CD4-positive, alpha-beta T cell treated with Interleukin-17A for 4 hours (primary cell): ENCODE measurements at regions not wholly inside any gene's neighbourhood (a gene's known extent, or its start where the extent isn't known, plus 50 kb on each side); places are given as distances from the start of the nearest gene placed in this dataset.
"Not testable (repeated sequence)": the region's sequence is repeated elsewhere in the genome, so short reads cannot be mapped to it uniquely, and the experiment has no call there.

Source experiments
- DNase-seq: peaks from one replicate; pipeline ENCODE4 v3.0.0-alpha.2; 2020; ENCODE audit warnings: mixed read lengths

DNA sequence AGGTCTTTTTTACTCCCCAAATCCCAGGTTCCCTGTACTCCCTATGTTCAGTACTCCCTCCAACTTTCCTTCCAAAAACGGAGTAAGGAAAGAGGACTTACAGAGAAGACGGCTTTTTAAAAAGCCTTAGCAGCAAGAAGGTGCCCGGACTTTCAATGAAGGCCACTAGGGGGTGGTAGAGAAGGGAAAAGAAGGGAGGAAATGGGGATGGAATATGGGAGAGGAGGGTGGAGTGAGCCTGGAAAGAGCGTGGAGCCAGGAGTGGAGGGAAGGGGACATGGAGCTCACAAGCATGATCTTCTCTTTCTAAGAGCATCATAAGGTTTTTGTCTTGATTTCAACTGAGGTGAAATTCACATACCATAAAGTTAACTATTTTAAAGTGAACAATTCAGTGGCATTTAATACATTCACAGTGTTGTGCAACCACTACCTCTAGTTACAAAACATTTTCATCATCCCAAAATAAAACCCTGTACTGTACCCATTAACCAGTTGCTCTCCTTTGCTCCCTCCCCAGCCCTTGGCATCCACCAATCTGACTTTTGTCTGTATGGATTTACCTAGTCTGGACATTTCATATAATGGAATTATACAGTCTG is 129.9 kb downstream of the ZNF281 start:
- peak; percentile 45 for DNase-seq

DNA sequence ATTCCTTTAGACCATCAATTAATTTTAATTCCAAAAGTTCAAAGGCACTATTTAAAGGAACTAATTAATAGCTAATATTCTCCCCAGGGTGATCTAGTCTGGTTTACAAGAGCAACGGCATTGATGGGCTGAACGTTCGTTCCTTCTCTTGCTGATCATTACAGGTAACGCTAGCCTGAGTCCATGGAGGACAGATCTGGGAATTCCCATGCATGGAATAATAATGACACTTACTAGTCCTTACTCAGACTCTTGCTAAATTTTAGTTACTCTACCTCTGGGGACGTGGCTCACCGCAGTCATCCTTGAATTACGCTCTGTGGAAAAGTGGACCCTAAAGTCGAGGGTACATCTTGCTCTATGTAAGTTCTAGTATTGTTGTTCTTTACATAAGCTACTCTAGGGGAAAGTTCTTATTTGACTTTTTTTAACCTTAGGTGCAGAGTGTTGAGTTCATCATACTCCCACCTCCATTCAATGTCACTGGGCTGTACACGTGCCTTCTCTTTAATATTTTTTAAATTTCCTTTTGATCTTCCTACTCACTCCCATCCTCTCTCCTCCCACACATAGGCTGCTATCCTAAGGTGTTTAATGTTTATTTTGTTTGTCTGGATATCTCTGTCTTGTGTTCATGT is 133.9 kb downstream of the ZNF281 start:
- no peak for DNase-seq

DNA sequence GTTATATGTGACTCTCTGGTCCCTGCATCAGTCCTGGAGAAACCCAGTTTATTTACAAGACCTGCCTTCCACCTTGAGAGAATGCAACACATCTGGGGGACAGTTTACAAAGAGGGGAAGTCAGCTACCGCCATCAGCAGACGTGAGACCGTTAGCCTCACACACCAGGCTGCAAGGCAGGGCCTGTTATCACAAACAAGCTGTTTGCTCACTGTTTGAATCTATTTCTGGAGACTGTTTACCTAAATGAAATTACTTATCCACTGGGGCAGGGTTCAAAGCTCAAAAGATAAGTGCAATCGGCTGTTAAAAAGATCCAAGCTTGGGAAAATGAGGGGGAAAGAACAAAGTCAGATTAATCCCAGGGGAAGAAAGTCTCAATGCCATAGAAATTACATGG is 134.4 kb downstream of the ZNF281 start:
- no peak for DNase-seq

DNA sequence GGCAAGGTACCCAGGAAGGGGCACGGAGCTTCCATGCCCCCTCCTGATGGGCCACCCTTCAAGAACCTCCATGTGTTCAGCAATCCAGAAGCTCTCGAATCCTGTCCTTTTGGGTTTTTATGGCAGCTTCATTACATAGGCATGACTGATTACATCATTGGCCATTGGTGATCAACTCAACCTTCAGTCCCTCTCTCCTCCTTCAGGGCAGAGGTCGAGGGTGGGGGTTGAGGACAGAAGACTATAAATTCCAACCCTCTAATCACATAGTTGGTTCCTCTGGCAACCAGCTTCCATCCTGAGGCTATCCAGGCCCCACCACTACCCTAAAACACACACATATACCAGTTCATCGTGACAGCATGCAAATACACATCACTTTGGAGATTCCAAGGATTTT is 135.7 kb downstream of the ZNF281 start:
- DNase-seq: no peak

DNA sequence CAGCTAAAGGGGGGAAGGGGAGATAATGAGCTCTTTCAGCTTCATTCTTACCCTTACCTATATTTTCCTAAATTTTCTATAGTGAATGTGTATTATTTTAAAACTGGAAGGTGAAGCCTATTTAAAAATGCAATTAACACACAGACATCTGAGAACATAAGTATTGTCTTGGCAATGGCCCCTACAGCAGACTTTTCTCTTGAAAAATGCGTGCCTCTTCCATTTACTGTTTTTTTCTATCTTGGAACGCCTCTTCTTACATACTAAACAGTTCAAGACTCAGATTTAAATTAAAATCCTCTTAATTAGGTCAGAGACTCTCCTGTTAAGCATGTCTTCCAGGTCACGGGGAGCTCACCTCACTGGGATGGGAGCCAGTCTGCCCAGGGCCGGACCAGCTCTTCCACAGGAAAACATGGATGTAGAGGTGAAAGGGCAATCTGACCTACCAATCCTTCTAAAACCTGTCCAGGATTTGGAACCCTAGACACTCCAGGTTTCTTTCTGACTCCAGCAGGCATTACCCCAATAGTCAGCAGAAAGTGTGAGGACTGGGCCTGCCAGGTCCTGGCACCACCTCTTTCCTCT is 137.3 kb downstream of the ZNF281 start:
- DNase-seq: no peak

DNA sequence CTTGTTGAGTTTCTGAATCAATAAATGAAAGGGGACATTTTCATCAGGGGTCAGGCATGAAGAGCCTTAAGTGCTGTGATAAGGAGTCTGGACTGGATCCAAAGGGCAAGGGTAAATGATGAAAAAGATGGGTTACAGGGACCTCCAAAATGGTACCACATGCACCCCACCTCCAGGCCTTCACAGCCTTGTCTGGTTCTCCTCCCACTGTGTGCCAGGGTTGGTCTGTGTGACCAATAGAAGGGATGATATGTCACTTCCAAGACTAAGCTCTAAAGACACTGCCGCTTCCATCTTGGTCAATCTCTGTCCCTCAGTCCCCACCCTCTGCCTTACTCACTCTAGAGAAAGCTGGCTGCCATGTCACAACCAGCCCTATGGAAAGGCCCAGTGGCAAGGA is 140.6 kb downstream of the ZNF281 start:
- DNase-seq: no peak

DNA sequence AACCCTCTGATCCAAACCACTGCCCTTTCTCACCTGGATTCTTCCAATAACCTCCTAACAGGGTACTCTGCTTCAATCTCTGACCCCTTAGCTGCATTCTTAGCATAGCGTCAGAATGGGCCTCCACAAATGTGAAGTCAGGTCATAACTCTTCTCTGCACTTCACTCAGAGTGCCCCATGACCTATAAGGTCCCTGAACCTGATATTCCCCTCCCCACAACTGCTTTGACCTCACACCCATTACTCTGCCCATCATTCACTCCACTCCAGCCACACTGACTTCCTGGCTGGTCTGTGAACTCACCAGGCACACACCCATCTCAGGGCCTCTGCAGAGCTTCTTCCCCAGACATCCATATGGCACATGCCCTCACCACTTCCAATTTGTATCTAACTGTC is 141.9 kb downstream of the ZNF281 start:
- no peak for DNase-seq

DNA sequence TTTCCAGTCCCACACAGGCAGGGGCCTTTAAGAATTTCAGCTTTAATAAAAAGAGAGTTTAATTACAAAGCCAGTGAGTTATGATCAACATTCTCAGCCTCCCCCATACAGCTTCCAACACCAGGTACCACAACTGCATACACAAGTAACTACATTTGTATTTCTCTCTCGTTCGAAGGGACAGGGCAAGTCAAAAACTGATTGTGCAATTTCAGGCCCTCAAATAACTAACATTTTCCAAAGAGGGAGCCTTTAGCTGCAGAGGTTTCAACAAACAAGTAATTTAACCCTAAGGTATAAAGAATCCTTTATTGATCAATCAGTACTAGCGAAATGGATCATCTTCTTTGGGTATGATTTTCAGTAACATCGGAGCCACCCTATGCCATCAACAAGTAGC is 142.4 kb downstream of the ZNF281 start:
- no peak for DNase-seq

DNA sequence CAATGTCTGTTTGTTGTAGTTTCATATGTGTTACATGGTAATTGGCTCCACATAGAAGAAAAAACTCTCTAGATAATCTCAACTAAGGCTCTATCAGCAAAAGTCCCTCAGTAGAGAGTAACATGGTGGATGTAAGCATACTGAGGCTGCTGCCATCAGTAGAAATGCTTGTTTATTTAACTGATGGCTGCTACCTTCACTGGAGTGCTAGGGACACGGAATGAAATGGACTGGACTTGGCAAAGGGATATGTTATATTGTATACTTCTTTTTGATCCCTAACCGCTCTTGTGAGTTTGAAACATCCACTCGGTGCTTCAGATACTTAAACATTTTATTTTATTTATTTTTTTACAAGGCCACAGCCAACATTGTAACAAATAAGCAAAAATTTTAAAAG is 143.0 kb downstream of the ZNF281 start:
- no peak for DNase-seq

DNA sequence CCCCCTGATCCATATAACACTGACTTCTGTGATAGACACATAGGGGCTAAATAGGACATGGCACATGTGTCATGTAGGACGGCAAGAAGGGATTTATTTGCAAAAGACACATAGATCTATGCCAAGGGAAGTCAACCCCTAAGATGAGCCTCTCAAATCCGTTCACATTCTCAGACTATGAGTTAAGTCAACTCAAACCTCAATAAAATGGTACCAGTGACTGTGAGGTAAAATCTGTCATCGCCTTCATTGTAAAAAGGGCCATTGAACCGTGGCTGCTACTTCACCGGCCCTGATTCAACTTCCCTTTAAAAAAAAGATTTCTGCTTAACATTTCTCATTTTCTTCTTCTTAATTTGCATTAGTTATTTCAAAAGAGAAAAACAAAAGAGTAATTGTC is 144.0 kb downstream of the ZNF281 start:
- DNase-seq: no peak

DNA sequence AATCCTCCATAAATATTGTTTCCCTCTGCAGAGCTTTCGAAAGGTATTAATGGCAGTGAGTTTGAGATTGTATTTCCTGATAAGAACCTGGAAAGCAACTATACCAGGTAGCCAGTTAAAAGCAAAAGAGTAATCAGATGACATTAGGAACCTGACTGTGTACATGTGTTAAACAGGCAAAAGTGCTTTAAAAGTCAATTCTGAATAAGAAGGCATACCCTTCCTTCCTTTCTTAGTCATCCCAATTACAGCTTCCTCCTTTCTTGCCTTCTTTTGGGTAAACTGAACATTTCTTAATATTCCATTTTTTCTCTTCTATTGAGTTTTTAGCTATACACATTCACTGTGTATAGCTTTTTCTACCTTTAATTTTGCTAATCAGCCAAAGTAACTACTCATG is 144.7 kb downstream of the ZNF281 start:
- no peak for DNase-seq

DNA sequence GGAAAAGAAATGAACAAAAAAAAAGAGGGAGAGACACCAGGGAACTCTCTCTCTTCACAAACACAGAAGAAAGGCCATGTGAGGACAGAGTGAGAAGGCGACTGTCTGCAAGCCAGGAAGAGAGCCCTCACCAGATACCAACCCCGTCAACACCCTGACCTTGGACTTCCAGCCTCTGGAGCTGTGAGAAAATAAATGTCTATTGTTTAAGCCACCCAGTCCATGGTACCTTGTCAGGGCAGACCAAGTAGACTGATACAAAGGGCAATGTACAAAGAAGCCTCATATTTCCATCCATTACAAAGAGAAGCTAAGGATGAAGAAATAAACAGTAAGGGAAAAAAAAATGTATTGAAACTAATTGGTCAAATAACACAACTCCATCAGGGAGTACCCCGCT is 146.6 kb downstream of the ZNF281 start:
- no peak for DNase-seq

DNA sequence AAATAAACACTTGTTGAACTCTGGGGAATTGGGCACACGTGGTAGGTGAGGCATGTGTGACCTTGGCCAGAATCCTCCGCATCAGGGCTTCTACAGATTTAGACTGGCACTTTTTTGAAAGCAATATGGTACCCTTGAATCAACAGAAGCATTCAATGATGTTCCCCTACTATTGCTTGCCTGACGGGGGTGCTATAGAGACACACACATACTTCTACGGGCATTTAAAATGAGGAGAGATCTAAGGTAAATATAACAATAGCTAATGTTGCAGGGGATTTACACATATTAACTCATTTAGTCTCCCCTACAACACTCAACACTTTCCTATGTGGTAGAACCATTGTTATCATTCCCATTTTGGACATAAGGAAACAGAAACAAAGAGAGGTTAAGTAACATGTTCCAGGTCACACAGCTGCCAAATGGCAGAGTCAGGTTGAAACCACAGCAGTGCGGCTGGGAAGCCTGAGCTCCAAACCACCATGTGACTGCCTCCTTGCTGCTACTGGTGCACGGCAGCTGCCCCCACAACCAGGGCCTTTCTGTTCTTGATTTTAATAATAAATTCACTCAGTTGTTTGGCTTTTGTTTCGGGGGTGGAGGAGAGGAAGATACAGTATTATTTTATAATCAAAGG is 147.4 kb downstream of the ZNF281 start:
- no peak for DNase-seq

DNA sequence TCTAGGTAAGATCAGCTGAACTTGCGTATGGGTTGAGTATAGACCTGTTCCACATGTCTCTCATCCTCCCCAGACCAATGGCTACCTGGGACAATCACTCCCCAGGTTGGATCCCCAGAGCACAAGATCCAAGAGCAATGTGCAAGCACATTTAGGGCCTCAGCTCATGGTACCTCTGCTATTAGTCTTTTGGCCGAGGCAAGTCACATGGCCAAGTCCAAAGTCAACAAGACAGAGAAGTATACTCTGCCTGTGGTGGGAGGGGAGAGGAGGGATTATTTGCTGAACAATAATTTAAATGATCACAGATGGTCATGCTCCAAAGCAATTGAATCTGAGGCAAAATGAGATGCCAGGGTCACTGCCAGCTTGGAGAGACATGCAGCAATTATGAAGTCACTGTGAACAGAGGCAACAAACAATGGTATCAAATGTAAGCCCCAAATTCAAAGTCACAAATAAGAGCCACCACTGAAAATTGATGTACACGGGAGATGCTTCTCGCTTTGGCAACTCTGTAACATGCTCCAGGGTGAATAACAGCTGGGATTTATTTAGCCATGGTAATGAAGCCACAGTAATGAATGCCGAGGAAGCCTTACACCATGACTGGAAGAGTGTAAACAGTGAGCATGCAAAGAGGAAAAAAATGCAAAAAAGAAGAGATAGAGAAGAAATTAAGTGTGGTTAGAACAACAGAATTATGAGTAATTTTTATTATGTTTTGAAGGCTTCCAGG is 149.1 kb downstream of the ZNF281 start:
- no peak for DNase-seq

DNA sequence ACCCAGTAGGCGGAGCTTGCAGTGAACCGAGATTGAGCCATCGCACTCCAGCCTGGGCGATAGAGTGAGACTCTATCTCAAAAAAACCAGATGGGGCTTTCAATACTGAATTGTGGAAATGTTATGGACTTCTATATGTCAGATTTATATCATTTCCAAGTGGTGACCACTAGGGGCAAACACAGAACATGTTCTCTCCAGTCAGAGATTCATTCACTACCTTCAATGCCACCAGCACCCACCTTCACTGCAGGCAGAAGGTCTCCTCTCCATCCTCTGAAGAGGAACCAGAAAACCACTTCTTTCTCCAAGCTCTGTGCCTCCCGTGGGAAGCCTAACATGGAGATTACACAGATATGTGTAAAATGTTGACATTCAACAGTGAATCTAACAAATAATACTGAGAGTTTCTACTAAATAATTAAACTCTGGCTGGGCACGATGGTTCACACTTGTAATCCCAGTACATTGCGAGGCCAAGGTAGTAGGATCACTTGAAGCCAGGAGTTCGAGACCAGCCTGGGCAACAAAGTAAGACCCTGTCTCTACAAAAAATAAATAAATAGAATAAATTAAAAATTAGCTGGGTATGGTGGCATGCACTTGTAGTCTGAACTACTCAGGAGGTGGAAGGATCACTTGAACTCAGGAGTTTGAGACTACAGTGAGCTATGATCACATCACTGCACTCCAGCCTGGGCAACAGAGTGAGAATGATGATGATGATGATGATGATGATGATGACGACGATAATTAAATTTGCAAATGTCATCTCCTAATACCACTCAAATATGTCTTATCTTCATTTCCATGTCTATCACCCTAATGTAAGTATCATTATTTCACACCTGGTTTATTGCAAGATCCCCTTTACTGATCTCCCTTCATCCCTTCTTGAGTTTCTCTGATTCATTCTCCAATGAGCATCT is 151.1 kb downstream of the ZNF281 start:
- DNase-seq: no peak

DNA sequence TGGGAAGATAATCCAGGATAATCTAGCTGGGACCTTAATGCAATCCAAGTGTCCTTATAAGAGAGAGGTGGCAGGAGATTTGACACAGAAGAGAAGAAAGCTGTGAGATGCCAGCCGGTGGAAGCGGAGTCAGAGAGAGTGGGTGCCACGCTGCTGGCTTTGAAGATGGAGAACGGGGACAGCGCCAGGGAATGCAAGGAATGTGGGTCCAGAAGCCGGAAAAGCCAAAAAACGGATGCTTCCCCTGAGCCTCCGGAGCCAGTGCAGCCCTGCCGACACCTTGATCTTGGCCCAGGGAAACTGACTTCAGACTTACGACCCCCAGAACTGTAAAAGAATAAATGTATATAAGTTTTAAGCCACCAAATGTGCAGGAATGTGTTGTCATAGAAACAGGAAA is 152.6 kb downstream of the ZNF281 start:
- no peak for DNase-seq

DNA sequence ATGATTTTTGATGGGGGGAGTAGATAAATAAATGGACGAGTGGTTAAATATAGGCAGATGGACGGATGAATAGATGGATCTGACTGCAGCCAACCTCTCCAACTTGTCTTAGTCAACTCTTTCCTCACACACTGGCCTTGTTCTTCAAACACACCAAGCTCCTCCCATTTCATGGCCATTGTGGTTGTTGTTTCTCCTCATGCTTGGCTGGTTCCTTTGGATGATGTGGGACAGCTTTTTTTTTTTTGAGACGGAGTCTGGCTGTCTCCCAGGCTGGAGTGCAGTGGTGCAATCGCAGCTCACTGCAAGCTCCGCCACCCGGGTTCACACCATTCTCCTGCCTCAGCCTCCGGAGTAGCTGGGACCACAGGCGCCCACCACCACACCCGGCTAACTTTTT is 155.2 kb downstream of the ZNF281 start:
- DNase-seq: not testable (repeated sequence)

DNA sequence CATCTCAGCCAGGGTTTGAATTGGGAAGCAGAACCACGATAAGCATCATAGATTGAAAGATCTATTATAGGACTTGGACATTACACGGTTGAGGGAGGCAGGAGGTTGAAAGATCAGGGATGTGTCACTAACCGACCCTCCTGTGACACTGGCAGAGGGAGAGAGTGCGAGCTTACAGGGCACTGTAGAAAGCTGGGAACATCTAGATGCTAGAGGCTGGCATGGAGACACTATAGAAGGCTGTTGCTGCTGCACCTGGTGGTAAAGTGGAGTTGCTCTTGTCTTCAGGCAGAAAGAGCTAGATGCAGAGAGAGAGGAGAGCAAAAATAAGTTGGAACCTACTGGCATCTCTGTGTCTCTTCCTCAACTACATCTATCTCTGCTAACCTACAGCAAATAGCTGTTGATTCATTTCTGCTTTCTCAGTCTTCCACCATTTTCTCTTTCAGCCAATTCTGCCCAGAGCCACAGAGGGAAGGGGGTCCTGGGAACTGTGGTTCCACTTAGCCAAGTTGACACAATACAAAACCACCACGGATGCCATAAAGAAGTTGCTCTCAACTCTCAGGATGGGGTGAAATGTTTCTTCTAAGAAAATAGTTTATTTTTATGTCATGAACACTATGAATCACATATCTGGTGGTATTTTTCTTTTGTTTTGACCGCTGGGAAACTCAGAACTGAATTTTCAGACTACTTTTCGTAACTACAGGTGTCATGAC is 155.9 kb downstream of the ZNF281 start:
- no peak for DNase-seq

DNA sequence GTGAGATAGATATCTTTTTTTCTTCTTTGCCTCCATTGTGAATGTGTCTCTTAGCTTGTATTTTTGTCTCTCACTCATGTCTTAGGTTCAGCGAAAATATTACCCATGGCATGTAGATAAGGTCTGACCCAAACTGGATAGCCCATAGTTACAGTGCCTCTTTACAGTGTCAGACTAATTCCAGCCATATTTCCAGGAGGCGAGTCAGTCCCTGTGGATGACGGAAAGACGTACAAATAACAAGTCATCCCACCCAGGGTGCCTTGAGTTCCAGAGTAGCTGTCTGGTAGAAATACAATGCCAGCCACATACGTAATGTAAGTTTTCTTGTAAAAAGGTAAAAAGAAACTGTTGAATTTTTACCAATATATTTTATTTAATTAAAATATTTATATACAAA is 157.3 kb downstream of the ZNF281 start:
- no peak for DNase-seq

DNA sequence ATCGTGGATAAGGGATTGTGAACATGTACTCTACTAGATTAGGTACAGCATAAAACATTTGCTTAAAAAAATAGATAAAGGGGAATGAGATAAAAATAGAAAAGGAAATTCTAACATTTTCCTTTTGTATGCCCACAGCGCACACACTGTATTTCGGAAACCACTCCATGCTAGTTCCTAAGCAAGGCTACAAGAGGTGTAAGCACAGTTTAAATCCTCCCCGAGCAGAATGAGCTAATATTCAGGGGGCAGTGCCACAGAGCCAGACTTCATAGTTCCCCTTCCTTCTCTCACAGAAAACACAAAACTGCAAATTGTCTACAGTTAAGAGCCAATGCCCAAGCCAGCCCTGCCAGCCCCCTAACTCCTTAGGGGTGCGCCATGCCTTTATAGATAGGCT is 159.4 kb downstream of the ZNF281 start:
- DNase-seq: no peak

DNA sequence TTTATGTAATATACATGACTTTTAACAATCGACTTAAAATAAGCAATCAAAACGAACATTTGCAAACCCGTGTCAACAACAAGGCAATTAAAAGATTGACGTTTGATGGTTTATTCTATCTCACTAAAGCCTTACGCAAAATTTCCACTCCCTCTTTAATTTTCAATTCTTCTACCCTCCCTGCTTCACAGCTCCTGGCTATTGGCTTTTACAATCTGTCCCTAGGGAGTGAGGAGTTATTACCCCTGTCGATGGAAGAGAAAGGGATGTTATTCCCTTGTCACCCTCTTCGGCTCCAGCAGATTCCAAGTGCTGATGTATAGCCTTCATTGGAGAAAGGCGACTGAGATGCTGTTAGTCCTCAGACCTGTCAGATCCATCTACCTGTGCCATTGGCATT is 161.3 kb downstream of the ZNF281 start:
- DNase-seq: no peak

DNA sequence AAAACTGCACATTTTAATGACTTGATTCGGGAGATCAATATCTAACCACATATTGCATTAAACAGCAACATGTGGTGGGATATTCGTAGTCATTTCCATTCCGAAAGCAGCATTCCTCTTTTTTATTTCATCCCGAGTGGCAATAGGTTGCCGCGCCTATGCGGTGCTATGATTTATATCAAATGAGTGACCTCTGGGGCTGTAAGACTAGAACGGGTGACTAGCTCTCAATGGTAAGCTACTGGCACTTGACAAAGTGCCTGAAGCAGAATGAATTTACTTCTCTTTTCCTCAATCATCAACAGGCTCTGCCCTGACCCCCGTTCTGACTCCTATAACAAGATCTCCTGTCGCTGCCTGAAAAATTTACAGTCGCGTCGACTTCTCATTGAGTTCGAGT is 162.3 kb downstream of the ZNF281 start:
- no peak for DNase-seq
